ENCODE measurements at regions not wholly inside any gene's neighbourhood (a gene's known extent, or its start where the extent isn't known, plus 50 kb on each side); places are given as distances from the start of the nearest gene placed in this dataset.

DNA sequence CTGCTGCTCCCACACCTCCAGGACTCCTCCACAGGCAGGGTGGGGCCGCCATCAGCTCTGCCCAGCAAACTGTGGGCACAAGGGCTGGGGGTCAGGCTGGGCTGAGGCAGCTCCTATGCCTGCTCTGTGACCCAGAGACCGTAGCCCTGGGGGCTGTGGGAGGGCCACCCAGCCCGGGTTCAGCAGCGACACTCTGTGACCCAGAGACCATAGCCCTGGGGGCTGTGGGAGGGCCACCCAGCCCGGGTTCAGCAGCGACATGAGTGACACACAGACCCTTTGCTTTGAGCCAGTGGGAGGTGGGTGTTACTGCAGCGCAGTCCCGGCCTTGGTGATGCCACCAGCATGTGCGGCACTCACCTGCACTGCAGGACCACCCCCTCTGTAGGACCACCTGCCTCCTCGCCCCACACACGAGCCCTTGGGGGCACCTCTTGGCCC is 118.9 kb upstream of the LPCAT1 start:
- TF ChIP-seq POLR2A (IDR thresholded peaks at IDR 0.05) (no peak), EP300 (IDR thresholded peaks at IDR 0.05) (no peak), POLR2AphosphoS5 (IDR thresholded peaks at IDR 0.05) (no peak)
- TF ChIP-seq, protein P1, sequence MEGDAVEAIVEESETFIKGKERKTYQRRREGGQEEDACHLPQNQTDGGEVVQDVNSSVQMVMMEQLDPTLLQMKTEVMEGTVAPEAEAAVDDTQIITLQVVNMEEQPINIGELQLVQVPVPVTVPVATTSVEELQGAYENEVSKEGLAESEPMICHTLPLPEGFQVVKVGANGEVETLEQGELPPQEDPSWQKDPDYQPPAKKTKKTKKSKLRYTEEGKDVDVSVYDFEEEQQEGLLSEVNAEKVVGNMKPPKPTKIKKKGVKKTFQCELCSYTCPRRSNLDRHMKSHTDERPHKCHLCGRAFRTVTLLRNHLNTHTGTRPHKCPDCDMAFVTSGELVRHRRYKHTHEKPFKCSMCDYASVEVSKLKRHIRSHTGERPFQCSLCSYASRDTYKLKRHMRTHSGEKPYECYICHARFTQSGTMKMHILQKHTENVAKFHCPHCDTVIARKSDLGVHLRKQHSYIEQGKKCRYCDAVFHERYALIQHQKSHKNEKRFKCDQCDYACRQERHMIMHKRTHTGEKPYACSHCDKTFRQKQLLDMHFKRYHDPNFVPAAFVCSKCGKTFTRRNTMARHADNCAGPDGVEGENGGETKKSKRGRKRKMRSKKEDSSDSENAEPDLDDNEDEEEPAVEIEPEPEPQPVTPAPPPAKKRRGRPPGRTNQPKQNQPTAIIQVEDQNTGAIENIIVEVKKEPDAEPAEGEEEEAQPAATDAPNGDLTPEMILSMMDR (IDR thresholded peaks at IDR 0.05) = no peak
